HG02870 (cell line): ENCODE measurements at regions not wholly inside any gene's neighbourhood (a gene's known extent, or its start where the extent isn't known, plus 50 kb on each side); places are given as distances from the start of the nearest gene placed in this dataset.
A peak's percentile ranks its signal among the peaks of the same experiment; 100 is the strongest.
"Not testable (repeated sequence)": the region's sequence is repeated elsewhere in the genome, so short reads cannot be mapped to it uniquely, and the experiment has no call there.

Source experiments
- ATAC-seq: cut with Tn5 transposase; IDR thresholded peaks from one replicate; pipeline ENCODE4 v1.9.1; 2021; ENCODE audit warnings: mild to moderate bottlenecking, moderate library complexity; ENCODE audit not compliant: unreplicated experiment

DNA sequence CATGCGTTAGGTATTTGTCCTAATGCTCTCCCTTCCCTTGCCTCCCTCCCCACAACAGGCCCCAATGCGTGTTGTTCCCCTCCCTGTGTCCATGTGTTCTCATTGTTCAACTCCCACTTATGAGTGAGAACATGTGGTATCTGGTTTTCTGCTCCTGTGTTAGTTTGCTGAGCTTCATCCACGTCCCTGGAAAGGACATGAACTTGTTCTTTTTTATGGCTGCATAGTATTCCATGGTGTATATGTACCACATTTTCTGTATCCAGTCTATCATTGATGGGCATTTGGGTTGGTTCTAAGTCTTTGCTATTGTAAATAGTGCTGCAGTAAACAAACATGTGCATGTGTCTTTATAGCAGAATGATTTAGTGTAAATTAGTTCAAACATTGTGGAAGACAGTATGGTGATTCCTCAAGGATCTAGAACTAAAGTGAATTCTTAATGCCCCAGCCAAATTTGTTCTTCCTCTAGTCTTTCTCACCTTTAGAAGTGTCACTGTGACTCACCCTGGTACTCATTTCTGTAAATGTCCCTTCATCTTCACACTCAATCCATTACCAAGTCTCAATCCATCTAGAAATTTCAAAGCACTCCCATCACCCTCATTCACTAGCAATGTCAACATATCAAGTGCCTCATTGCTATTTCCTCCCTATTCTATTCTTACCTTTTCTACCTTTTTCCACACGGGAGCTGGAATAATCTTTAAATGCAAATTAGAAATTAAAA lies 123.9 kb downstream of the MREG start:
- not testable (repeated sequence) for ATAC-seq

DNA sequence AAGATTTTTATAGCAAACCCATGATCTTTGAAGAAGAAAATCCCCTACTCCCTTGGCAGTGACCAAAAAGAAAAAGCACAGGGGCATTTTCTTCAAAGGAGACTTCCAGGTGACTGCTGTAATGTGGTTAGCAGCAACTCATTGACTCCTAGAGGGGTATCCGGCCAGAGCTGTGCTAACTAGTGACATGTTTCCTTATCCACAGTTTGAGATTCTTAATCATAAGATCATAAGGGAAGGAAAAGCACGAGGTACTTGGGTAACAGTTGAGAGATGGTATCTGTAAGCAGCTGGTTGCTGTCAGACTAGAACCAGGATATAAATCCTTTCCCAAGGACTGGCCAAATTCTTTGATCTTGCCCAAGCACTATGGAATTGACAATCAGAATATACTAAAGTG lies 124.7 kb downstream of the MREG start:
- ATAC-seq: no peak

DNA sequence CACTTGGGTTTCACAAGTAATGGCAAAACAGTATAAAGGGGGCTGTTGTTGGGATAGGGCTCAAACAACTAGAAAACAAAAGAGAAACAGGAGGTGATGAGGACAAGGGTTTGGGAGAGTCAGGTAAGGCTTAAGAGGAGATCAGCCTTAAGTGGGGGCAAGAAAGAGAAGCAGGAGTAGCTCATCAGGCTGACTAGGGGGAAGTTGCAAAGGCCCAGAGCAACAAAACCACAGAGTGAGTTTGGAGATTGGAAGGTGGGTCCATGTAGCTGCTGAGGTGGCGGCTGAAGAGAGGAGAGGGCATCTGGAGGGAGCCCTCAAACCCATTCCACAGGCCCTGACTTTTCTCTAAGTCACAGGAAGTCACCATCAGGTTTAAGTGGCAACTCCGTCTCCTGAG lies 126.0 kb downstream of the MREG start:
- ATAC-seq: no peak

DNA sequence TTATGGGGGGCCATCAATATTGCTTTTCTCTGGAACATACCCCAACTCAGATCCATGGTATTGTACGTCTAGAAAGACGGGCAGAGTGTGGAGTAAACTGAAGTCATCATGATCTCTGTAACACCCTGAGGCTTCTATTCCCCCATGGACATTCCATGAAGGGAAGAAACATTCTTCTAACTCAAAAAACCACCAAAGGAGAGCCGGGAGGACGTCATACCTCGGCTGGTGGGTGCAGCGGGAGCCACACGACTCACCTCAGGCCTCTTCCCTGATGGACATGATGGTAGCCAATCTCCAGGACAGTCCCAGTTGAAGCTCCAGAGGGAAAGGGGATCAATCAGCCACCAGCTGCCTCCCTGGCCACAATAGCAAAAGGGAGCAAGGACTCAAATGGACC lies 127.3 kb downstream of the MREG start:
- no peak for ATAC-seq

DNA sequence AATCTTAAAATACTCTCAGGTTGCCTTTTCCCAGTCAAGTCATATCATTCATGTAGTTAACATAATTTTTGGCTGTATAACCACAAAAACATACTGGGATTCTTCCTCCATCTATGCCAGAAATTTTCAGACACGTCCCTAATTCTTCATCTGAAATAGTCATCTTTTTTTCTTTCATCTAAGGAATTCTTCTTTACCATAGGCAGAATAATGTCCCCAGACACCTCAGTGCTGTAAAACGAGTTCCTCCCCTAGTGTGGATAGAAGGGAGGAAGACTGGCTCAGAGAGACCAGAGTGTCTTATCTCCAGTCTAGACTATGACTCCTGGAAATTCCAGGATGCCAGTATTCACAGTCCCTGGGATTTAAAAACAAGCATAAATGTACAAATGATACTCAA lies 127.8 kb downstream of the MREG start:
- ATAC-seq: no peak

- ATAC-seq: no peak
Measured at GRCh38 chr2:215884451-215885087, 128.8 kb downstream of the MREG start.

GRCh38 chr2:215883799-215884198 lies 129.6 kb downstream of the MREG start:
- peak; percentile 57 for ATAC-seq

DNA sequence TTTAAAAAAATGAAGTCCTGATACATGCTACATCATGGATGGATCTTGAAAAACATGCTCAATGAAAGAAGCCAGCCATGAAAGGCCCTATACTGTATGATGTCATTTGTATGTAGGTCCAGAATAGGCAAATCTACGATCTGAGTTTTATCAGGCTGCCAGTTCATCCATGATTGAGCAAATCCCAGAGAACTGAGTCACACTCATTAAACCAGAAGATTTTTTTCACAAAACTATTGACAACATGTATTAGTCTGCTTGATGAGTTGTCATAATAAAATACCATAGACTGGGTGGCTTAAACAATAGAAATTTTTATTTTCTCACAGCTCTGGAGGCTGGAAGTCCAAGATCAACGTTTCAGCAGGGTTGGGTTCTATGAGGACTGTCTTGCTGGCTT lies 130.7 kb downstream of the MREG start:
- ATAC-seq: no peak

- no peak for ATAC-seq
Measured at GRCh38 chr2:215881582-215881981, 131.8 kb downstream of the MREG start.

GRCh38 chr2:215880970-215881369 lies 132.4 kb downstream of the MREG start:
- peak; percentile 77 for ATAC-seq

DNA sequence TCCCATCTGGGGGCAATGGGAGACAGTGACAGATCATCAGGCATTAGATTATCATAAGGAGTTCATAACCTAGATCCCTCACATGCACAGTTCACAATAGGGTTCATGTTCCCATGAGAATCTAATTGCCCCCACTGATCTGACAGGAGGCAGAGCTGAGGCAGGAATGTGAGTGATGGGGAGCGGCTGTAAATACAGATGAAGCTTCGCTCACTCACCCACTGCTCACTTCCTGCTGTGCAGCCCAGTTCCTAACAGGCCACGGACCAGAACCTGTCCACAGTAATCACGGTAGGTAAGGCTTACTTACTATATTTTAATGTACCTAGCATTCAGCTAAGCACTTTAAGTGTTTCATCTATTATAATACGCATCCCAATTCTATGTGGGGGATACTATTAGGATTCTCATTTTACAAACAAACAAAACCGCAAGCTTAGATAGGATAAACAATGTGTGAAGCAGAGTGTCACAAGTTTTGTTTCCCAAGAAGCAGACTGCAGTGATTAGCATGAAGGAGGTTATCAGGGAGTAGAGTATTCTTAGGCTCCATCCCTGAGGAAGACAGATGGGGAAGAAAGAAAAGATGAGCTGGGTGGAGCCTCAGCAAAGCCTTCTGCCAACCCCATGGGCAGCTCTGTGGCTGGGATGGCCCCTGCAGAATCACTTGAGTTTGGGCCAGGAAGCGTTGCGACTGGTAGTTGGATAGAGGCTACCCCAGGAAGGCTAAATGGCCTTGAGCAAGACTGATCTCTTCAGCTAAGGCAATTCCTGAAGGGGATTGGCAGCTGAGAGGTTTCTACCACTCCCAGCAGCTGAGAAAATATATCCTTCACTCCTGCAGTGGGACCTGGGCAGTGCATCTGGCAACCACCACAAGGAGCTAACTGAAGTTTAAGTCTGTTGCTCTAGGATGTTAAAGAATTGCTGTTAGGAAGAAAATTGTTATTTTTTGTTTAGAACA lies 133.1 kb downstream of the MREG start:
- ATAC-seq: no peak

- ATAC-seq: no peak
Measured at GRCh38 chr2:215879331-215879730, 134.0 kb downstream of the MREG start.

DNA sequence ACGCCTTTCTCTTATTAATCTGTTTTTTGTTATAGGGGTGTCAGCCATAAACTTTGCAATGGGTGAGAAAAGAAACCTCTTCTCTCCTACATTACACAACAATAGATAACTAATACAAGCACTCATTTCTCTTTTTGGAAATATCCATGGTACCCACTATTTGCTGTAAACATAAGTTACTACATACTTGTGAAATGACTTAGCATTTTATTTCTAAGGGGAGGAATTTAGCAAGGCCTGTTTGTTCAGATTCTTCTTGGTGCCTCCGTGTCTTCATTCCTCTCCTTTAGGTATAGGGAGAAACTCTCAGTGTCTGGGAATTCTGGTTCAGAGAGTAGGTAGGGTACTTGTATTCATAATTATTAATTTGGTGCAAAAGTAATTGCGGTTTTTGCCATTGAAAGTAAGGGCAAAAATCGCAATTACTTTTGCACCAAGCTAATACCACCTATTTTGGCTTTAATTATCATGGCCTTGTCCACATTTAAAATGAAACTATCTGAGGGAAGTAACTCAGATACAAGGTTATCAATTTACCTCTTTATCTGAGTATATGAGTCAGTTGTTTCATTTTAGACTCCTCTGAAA lies 134.8 kb downstream of the MREG start:
- no peak for ATAC-seq

DNA sequence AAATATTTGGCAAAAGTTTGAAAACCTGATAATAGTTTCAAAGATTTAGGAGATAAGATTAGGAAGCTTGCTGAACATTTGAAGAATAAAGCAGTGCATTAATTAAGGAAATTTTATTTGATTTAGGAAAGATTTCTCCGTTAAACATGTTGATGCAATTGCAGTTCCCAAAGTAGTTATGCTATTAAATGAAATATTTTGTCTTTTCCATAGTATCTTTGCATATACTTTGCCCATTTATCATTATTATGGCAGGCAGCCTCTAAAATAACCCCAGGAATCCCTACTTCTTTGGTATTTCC lies 136.5 kb downstream of the MREG start:
- no peak for ATAC-seq

DNA sequence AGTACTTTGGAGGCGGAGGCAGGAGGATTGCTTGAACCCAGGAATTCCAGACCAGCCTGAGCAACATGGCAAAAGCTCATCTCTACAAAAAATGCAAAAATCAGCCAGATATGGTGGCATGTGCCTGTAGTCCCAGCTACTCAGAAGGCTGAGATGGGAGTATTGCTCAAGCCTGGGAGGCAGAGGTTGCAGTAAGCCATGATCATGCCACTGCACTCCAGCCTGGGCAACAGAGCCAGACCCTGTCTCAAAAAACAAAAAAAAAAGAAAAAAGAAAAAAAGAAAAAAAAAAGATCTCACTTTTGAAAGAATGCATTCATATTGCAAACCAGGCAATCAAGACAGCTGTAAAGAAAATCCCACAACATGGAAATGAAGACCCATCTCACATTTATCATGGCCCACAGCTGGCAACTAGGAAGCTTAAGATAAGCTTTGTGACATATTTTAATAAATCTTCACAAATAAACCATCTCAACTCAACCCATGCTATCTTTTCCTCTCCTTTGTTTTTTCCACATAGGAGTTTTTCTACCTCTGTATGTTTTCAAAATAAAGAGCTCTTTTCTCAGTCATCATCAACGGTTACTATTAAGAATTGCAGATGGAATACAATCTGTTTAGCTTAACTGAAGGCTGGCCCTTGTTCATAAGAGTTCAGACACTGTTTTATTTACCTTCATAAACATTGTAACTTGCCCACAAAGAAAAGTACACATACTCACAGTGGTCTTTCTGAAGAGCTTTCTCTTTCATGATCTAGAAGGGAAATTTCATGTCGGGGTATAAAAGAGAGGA lies 137.0 kb downstream of the MREG start:
- ATAC-seq: no peak

- no peak for ATAC-seq
Measured at GRCh38 chr2:215874418-215874817, 138.9 kb downstream of the MREG start.

- no peak for ATAC-seq
Measured at GRCh38 chr2:215870986-215871385, 142.4 kb downstream of the MREG start.

DNA sequence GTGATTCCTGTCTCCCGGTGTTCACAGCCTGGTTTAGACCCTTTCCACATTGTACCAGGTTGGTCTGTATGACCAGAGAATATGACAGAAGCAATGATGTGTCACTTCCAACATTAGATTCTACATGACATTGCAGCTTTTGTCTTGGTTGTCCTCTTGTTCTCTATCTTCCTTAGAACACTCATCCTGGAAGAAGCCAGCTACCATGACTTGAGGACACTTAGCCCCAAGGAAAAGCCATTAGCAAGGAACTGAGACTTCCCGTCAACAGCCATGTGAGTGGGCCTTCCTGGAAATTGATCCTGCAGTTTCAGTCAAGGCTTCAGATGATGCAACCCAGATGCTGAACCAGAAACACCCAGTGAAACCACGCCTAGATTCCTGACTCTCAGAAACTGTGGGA lies 143.3 kb downstream of the MREG start:
- no peak for ATAC-seq

DNA sequence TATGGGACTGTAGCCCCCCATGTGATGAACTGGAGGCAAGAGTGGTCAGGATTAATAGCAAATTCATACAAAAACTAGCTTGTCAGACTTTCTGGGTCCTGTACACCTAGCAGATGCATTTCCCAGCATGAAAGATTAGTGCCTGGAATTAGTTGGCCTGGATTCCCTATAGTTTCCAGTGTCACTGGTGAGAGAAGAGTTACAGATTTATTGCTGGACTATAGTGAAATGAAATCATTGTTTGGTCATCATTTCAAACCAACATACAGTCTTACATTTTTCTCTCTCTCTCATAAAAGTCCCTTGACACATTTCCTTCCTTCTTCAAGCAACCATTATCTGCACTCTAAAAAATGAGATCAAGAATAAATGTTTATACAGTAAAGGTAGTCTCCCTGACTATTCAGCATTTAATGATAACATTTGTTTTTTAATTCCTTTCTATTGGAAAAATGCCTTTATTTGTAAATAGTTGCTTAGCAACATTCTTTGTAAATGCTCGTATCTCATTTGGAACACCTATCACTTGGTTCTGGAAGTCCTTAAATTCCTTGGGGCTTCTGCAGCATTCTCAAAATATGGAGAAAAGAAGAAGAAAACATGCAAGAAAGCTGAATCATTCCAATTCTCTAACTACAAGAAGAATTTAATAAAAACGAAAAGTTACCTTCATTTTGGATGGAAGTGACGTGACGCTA lies 144.4 kb downstream of the MREG start:
- ATAC-seq: no peak

GRCh38 chr2:215866606-215867005 lies 146.7 kb downstream of the MREG start:
- no peak for ATAC-seq
